ENCODE measurements at regions not wholly inside any gene's neighbourhood (a gene's known extent, or its start where the extent isn't known, plus 50 kb on each side); places are given as distances from the start of the nearest gene placed in this dataset.
"Not testable (repeated sequence)": the region's sequence is repeated elsewhere in the genome, so short reads cannot be mapped to it uniquely, and the experiment has no call there.

DNA sequence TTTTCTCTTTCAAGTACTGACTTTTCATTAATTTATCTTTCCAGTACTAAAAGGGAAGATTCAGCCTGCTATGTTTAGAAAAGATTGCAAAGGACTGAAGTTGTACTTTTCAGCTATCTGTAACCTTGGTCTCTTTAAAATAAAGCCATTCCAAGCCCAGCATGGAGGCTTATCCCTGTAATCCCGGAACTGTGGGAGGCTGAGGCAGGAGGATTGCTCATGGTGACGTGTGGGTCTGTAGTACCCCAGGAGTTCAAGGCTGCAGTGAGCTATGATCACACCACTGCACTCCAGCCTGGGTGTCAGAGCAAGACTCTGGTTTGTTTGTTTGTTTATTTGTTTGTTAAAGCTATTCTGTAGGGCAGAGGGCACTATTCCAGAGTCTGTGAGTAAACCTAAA lies 50.6 kb upstream of the TMEM170B start:
- no peak for DNase-seq (ENCODE audit: low spot score)

DNA sequence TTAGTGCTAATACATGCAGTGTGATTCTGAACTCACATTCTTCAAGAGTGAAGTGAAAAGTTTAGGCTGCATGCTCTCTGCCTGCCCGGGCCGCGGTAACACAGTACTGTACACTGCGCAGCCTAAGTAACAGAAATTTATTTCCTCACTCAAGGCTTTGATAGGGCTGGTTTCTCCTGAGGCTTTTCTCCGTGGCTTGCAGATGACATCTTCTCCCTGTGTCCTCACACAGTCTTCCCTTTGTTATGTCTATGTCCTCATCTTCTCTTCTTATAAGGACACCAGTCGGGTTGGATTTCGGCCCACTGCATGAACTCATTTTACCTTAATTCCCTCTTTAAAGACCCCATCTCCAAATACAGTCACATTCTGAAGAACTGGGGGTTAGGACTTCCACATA lies 51.1 kb upstream of the TMEM170B start:
- DNase-seq (ENCODE audit: low spot score), result no peak

DNA sequence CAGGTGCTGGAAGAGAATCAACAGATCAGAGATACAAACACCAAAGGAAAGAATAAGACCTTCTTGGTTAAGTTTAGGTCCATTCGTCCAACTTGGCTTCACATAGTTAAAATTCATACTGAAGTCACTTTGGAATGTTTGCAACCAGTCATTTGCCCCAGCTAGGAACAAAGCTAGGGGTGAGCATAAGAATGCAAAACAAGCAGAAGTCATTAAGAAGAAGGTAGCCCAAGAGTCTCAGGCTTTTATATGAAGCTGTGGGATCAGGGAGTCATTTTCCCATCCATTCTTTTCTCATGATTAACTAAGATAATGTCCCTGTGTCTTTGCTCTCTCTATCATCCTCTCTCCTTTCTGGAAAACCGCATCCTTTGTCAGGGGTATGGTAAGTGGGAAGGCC lies 51.5 kb upstream of the TMEM170B start:
- no peak for DNase-seq (ENCODE audit: low spot score)

DNA sequence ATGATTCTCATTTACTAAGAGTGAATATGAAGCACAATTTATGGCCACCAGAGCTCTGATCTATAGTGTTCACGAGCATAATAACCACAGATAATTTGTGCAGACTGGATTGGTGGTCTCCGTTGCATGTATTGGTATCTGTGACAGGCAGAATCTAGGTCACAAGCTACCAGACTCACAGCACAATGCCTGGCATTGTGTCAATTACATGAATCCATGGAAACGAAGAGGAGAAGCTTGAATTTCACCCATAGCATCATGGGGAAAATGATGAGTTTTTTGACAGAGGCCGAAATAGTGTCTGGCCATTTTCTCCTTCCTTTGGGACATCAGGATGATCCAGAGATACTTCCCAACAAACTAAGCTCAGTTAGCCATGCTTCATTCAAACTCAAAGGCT lies 52.3 kb upstream of the TMEM170B start:
- no peak for DNase-seq (ENCODE audit: low spot score)

DNA sequence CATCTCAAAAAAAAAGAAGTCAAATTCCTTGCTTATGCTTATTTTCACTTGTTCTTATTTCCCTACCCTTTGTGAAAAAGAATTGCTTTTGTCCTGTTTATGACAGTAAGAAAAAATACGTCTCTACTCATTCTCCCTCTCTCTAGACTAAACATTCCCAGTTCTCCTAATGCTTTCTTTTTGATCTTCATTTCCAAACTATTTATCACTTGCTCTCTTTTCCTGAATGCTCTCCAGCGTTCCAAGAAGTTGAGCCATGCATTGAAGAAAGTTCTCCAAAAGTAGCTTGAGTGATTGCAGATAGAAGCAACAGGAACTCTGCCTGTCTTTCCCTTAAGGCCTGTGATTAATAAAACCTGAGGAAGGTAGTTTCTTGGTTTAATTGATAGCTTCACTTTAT lies 53.1 kb upstream of the TMEM170B start:
- no peak for DNase-seq (ENCODE audit: low spot score)

DNA sequence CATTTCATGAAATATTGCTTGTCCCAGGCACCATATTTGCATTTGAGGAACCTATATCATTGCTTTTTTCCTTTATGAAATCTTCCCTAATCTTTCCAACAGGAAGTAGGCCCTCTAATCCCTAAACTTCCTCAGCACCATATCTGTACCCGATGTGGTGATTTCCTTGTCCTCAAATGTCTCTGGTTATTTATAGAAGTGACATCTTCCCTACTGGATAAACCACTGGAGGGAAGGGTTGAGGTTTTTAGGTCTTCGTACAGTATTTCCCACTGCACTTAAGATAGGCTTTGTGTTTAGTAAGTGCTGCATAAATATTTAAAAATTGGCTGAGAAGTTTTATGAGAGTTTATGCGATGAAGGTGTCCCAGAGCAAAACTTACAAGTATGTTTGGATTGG lies 54.9 kb upstream of the TMEM170B start:
- no peak for DNase-seq (ENCODE audit: low spot score)

DNA sequence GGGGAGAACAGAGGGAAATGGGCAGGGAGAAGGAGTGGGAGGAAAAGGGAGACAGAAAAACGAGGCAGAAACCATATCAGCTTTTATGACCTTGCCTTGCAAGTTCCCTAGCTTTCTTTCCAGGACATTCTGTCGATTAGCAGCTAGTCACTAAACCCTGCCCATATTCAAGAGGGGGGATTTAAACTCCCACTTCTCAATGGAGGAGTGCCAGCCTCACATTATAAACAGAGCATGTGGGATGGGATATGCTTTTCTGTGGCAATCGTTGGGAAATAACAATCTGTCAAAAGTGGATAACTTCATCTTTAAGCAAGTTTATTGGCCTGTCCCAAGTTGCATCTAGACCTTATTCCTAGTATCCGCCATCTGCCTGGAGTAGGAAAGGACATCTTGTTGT lies 57.0 kb upstream of the TMEM170B start:
- DNase-seq (ENCODE audit: low spot score), result no peak

DNA sequence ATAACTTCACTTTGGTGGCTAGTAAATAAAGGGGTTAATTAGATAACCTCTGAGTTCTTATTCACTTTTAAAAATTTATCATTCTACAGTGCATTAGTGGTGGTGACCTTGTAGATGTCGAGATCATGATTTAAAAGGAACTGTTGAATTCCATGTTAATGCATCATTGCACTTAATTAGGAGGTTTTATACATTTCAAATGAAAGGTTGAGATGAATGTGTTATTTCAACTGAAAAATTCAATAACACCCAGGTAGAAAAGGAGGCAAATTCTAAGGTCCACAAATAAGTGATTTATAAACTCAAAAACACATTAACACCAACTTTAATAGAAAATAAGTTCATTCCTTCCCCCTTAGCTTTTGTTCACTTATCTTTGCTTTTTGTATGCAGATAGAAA lies 58.3 kb upstream of the TMEM170B start:
- DNase-seq (ENCODE audit: low spot score), result no peak

DNA sequence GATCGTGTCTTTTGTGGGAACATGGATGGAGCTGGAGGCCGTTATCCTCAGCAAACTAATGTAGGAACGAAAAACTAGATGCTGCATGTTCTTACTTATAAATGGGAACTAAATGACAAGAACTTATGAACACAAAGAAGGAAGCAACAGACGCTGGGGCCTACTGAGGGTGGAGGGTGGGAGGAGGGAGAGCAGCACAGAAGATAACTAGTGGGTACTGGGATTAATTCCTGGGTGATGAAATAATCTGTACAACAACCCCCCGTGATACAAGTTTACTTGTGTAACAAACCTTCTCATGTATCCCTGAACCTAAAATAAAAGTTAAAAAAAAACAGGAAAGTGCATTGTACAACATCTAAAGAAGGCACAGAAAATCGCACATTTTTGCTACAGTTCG lies 59.0 kb upstream of the TMEM170B start:
- DNase-seq (ENCODE audit: low spot score), result no peak

DNA sequence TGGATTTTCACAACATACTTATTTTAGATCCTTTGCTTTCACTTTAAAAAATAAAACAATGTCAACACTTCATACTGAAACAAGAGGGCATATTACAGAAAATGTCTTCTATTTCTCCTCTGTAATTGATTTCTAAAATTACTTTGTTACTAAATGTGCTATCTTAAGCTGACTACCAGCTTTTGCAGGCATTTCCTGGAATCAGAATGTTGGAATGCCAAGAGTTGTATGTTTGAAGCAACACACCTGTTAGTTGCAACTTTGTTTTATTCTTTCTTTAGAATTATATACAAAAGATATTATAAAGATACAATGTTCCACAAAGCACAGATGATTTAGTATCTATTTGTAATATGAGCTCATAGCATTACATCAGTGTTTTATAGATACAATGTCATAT lies 62.5 kb upstream of the TMEM170B start:
- no peak for DNase-seq (ENCODE audit: low spot score)

DNA sequence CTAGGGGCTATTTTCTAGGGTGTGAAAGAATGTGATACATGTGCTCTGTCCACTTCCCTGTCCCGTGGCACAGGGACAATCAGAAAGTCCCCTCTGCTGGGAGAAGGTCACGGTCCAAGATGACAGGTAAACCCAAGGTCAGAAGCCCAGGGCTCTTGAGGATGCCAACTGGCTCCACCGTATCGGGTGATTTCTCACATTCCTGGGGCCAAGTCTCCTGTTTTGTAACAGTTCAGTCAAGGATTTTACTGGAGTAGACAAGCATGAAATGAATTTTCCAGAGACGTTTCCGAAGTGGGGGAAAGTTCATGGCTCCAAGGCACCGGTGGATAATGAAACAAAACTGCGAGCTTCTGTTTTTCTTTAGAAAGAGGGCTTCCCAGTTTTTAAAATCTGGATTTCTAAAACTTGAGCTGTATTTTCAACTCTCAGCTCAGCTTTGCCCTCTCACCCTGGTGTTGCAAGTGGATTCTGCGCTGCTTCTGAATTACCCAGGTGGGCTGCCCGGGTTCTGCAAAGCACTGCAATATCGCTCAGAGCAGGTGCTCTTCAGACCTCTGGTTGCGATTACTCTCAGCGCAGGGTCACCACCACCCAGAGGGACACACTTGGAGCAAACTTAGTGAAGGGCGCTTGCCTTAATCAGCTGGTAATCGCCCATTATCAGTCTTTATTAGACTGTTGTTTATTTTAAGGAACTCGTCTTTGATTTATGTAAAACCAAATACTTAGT lies 64.4 kb upstream of the TMEM170B start:
- no peak for DNase-seq (ENCODE audit: low spot score)

DNA sequence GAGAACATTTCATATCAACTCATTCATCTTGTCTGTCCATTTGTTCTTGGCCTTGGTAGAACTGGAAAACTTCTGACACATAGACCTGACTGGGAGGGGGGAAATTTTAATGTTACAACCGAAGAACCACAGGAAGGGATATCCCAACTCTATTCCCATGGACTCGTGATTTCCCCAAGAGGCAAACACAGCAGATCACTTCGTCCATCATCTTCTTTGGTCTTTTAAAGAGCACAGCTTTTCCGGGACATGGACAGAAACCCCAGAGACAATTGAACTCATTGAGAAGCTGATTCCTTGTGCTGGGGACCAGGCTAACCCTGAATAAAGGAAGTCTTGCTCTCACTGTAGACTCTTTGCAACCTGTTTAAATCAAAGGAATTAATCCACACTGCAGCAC lies 66.3 kb upstream of the TMEM170B start:
- no peak for DNase-seq (ENCODE audit: low spot score)

DNA sequence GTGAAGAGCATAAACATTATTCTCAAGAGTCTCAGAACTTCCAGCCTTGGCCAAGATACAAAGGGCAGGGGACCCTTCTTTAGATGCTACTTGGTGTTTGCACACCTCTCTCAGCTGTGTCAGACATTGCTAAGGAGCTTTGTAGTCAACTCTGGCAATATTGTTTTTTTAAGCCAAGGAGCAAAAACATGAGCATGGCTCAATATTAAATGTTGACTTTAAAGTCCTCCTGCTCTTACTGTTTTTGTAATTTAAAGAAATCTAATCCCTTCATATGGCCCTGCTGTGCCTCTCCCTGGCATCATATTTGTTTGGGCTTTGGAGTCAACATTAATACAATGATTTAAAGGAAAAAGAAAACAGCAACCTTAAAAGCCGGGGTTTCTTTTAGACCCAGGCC lies 67.9 kb upstream of the TMEM170B start:
- DNase-seq (ENCODE audit: low spot score), result no peak

DNA sequence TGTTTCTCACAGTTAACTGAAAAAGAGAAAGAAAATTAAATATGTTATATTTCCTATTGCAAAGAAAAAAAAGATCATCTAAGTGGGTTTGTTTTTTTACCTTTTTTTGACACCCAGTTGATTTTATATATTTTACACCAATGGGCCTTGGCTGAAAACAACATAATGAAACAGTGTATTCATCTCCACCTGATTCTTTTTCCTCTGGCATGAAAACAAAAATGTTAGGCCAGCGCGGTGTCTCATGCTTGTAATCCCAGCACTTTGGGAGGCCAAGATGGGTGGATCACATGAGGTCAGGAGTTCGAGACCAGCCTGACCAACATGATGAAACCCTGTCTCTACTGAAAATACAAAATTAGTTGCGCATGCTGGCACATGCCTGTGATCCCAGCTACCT lies 69.3 kb upstream of the TMEM170B start:
- not testable (repeated sequence) for DNase-seq (ENCODE audit: low spot score)

DNA sequence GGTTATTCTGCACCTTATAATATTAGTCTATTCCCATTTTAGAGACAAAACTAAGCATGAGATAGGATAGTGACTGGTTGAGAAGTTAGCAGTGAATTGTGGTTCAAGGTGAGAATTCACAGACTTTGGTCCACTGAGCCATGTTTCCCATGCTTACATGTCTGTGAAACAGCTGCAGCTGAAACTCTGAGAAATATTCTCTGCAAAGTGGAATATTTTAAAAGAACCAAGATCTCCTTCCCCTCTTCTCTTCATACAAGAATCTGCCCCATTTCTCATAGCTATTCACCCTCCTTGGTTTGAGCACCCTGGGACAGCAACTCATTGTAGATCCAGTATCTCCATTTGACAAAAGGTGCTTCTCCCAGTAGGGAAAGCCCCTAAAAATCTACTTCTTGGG lies 70.2 kb upstream of the TMEM170B start:
- no peak for DNase-seq (ENCODE audit: low spot score)

DNA sequence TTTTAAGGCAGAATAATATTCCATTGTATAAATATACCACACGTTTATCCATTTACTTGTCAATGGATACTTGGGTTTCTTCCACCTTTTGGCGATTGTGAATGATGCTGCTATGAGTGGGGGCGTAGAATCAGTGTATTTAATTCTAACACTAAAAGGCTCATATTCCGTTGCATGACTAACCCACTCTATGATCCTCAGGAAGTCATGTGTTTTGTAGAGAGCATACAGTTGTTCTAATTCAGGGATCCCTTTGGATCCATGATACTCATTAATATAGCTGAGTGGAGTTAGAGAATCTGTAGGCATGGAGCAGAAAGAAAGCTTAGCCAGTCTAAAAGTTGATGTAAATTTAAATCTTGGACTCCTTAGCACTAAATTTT lies 74.2 kb upstream of the TMEM170B start:
- no peak for DNase-seq (ENCODE audit: low spot score)

DNA sequence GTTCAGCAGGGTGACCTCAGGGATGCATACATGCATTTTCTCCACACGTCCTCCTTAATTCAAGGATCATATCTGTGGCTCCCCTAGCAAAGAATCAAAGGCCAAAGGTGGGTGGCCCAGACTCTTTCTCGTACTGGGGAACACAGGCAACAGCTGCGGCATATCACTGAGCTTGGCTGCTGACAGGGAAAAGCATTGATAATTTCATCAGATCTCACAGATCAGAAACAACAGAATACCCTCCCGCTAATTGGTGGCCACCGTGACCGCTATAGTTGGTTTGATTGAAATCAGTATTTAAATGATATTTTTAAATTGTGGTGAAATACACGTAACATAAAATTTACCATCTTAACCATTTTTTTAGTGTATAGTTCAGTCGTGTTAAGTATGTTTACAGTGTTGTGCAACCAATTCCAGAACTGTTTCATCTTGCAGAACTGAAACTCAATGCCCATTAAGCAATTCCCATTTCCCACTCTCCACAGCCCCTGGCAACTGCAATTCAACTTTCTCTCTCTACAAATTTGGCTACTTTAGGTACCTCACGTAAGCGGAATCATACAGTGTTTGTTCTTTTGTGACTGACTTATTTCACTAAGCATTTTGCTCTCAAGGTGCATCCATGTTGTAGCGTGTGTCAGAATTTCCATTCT lies 74.7 kb upstream of the TMEM170B start:
- DNase-seq (ENCODE audit: low spot score), result no peak

DNA sequence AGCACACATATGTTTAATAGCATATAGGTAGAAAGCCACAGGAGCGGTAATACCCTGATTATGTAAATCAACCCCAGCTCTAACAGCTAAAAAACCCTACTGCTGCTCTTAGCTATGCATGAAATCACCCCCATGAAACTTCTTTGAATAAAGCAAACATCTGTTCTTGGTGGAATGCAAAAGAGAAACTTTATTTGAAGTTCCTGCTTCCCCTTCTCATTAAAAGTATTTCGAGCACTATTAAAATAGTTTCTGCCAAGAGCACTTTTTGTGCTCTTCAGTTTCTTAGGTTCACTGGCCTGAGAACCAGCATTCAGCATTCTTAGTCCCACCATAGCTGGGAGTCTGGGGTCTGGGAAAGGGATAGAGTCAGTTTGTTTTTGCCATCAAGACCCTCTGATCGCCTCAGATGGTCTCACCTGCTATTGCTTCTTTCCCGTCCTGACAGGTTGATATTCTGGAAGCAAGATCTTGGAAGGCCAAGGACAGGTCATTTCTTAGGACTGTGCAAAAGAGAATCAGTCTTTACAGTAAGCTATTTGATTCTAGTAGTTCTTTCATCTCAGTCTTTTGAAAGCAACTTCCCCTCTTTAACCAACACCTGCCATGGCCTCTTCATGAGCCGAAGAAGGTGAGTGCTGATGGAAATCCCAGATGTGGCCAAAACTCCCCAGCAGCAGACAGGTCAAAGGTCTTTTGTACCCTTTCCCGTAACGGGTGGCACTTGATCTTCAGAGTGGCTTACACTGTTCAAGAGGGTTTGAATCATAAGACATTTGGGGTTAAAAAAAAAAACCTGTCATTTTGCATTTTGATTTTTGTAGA lies 76.5 kb upstream of the TMEM170B start:
- DNase-seq (ENCODE audit: low spot score), result no peak

DNA sequence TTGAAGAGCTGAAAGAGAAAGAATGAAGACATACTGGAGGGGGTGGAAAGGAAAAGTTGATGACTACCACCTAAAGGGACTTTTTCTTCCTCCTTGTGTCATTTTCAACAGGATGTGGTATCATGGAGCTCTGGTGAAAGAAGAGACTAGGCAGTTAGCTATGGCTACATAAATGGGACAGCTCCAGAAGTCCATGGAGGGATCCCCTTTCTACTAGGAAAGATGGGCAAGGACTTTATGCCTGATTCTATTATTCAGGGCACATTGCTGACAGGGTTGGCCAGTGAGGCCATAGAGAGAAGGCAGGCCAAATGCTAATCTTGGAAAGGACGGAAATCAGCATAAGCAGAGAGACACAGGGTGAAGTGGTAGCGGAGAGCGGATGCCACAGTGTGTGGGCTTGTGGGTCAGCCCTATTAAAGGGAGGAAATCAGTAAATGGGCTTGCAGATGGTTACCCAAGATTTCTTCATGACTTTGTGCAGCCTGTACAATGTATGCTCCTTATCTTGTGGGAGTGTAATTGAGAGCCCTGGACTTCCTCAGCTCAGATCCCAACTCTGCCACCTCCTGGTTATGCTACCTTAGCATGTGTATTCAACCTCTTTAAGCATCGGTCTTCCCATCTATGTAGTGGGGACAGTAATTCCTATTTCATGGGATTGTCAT lies 77.4 kb upstream of the TMEM170B start:
- no peak for DNase-seq (ENCODE audit: low spot score)

DNA sequence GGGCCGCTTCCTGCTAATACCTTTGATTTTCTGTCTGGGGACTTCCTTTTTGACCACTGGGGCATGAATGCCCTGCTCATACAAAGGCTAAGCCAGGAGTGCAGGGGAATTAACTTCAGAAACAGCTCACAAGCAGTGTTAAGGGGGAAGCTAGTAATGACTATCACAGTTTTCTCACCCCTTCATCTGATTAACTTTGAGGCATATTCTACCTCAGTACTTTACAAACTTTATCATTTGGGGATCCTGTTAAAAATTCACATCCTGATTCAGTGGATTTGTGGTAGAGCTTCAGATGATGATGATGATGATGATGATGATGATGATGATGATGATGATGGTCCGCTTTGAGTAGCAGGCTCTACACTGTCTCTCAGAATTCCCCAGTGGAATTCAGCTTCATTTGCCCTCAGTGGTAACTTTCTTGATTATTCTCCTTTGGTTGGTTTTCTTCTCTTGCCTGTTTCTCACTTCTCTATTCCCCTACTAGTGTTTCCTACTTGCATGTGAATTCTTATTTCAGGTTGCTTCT lies 78.4 kb upstream of the TMEM170B start:
- DNase-seq (ENCODE audit: low spot score), result no peak

DNA sequence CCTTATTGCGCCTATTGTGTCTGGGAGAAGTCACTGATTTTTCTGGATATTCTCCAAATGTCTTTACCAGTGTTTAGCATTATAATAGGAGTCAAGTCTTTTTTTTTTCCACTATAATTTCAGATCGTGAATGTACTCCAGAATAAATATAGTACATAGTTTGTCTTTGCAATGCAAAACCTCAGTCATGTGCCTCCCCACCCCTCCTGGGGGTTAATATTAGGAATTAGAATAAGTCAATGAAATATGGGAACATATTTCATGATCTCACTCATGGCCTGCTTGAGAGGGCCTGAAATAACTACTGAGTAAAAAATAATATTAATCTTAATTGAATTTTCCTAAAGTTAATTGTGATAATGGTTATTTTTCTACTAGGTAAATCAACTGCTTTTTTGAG lies 79.0 kb upstream of the TMEM170B start:
- DNase-seq (ENCODE audit: low spot score), result no peak

DNA sequence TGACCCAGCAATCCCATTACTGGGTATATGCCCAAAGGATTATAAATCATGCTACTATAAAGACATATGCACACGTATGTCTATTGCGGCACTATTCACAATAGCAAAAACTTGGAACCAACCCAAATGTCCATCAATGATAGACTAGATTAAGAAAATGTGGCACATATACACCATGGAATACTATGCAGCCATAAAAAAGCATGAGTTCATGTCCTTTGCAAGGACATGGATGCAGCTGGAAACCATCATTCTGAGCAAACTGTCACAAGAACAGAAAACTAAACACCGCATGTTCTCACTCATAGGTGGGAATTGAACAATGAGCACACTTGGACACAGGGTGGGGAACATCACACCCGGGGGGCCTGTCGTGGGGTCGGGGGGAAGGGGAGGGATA lies 80.1 kb upstream of the TMEM170B start:
- DNase-seq (ENCODE audit: low spot score), result not testable (repeated sequence)

Data from ureter (tissue), 1 donor.